ENCODE measurements at regions not wholly inside any gene's neighbourhood (a gene's known extent, or its start where the extent isn't known, plus 50 kb on each side); places are given as distances from the start of the nearest gene placed in this dataset.

- DNase-seq, result no peak
- no peaks in the 10 kb centered on the region for H3K27me3 Mint-ChIP-seq (ENCODE audit: low read depth, poor library complexity)
- no peak overlapping the region for H3K27ac Mint-ChIP-seq
- TF ChIP-seq, protein P1, sequence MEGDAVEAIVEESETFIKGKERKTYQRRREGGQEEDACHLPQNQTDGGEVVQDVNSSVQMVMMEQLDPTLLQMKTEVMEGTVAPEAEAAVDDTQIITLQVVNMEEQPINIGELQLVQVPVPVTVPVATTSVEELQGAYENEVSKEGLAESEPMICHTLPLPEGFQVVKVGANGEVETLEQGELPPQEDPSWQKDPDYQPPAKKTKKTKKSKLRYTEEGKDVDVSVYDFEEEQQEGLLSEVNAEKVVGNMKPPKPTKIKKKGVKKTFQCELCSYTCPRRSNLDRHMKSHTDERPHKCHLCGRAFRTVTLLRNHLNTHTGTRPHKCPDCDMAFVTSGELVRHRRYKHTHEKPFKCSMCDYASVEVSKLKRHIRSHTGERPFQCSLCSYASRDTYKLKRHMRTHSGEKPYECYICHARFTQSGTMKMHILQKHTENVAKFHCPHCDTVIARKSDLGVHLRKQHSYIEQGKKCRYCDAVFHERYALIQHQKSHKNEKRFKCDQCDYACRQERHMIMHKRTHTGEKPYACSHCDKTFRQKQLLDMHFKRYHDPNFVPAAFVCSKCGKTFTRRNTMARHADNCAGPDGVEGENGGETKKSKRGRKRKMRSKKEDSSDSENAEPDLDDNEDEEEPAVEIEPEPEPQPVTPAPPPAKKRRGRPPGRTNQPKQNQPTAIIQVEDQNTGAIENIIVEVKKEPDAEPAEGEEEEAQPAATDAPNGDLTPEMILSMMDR (IDR thresholded peaks at IDR 0.05), result no peak
- no peaks in the 10 kb centered on the region for H3K36me3 Mint-ChIP-seq (ENCODE audit: low read depth)
- H3K4me3 Mint-ChIP-seq, result no peak overlapping the region
- peaks cover 7% of the 10 kb centered on the region for H3K9me3 Mint-ChIP-seq
- H3K4me1 Mint-ChIP-seq, result no peaks in the 10 kb centered on the region
Observed at GRCh38 chr7:113801751-113802150, 117.1 kb downstream of the PPP1R3A start.

DNA sequence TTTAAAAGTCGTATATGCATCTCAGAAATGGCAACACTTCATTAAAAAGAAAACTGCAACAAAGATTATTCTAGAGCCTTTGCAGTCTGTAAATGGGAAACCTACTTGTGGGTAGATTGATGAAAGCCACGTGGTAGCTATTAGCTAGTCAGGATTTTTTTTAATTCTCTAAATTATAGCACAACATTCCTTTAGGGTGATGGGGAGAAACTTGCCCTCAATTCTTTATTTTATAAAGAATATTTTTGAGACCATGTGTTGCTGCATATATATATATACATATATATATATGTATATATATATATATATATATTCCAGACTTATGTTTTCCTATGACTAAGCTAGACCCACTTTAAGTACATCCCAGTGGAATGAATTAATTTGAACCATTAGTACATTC, 118.0 kb downstream of the PPP1R3A start:
- TF ChIP-seq, protein P1 (IDR thresholded peaks at IDR 0.05), result no peak
- Mint-ChIP-seq H3K9me3 (peaks cover 7% of the 10 kb centered on the region), H3K27me3 (ENCODE audit: low read depth, poor library complexity) (no peaks in the 10 kb centered on the region), H3K36me3 (ENCODE audit: low read depth) (no peaks in the 10 kb centered on the region), H3K27ac (no peak overlapping the region), H3K4me1 (no peaks in the 10 kb centered on the region), H3K4me3 (no peak overlapping the region)
- DNase-seq, result no peak

- Mint-ChIP-seq H3K27ac (no peak overlapping the region), H3K4me1 (no peaks in the 10 kb centered on the region), H3K9me3 (peaks cover 7% of the 10 kb centered on the region), H3K4me3 (no peak overlapping the region), H3K27me3 (ENCODE audit: low read depth, poor library complexity) (no peaks in the 10 kb centered on the region), H3K36me3 (ENCODE audit: low read depth) (no peaks in the 10 kb centered on the region)
- TF ChIP-seq, protein P1 (IDR thresholded peaks at IDR 0.05), result no peak
- DNase-seq, result no peak
Observed at GRCh38 chr7:113799896-113800295, 118.9 kb downstream of the PPP1R3A start.

DNA sequence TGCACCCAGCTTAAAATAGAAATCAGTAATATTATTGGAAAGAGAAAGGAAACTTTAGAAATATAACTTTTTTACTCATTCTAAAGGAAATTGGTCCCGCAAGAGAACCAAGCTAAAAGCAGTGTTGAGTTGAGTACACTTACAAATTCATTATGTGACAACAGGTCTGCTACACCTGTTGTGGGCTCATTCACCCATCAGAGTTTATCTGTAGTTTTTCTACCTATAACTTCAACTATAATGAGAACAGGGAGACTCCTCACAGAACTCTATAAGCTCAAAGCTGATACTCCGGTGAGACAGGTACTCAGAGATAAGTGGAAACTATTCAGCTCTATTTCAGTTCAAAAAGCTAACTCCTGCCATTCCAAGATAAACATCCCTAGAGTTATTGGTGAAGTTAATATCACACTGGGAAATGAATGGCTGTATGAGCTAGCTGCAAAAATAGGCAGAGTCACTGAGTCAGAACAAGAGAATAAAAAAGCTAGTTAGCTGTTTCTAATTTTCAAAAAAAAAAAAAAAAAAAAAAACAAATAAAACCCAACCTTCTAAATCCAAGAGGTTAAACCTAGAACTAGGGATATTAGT, 121.3 kb downstream of the PPP1R3A start:
- H3K36me3 Mint-ChIP-seq (ENCODE audit: low read depth), result no peaks in the 10 kb centered on the region
- no peak overlapping the region for H3K4me3 Mint-ChIP-seq
- no peaks in the 10 kb centered on the region for H3K27me3 Mint-ChIP-seq (ENCODE audit: low read depth, poor library complexity)
- no peak overlapping the region for H3K27ac Mint-ChIP-seq
- TF ChIP-seq, protein P1 (IDR thresholded peaks at IDR 0.05), result no peak
- H3K9me3 Mint-ChIP-seq, result peaks cover 7% of the 10 kb centered on the region
- H3K4me1 Mint-ChIP-seq, result peaks cover 7% of the 10 kb centered on the region
- DNase-seq, result no peak

DNA sequence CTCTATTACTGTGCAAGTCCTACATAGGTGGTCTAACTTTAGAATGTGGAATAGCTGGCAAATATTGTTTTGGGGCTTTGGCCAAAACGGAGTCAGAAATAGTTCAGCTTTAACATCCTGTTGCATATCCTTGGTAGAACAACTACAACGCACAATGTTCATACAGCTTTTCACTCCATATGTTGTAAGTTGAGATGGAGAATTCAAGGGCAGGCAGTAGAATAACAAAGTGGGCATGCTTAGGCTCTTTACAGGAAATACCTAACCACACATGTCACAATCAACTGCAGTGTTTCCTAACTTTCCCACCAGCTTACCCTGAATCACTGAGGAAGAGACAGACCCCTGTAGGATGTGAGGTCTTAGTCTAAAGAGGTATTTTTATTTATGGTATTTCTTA, 122.3 kb downstream of the PPP1R3A start:
- Mint-ChIP-seq H3K4me1 (peaks cover 7% of the 10 kb centered on the region), H3K4me3 (no peak overlapping the region), H3K27ac (no peak overlapping the region), H3K9me3 (peaks cover 7% of the 10 kb centered on the region), H3K36me3 (ENCODE audit: low read depth) (no peaks in the 10 kb centered on the region), H3K27me3 (ENCODE audit: low read depth, poor library complexity) (peaks cover 2% of the 10 kb centered on the region)
- TF ChIP-seq, protein P1 (IDR thresholded peaks at IDR 0.05), result no peak
- no peak for DNase-seq

GRCh38 chr7:113794573-113794972, 124.2 kb downstream of the PPP1R3A start:
- no peak for DNase-seq
- TF ChIP-seq, protein P1 (IDR thresholded peaks at IDR 0.05), result no peak
- Mint-ChIP-seq H3K4me3 (no peak overlapping the region), H3K27ac (no peak overlapping the region), H3K27me3 (ENCODE audit: low read depth, poor library complexity) (peaks cover 5% of the 10 kb centered on the region), H3K4me1 (peaks cover 7% of the 10 kb centered on the region), H3K9me3 (peaks cover 7% of the 10 kb centered on the region), H3K36me3 (ENCODE audit: low read depth) (no peaks in the 10 kb centered on the region)

Data from nephron progenitor cell (in vitro differentiated cells).